ENCODE measurements at regions not wholly inside any gene's neighbourhood (a gene's known extent, or its start where the extent isn't known, plus 50 kb on each side); places are given as distances from the start of the nearest gene placed in this dataset.
A peak's percentile ranks its signal among the peaks of the same experiment; 100 is the strongest.
"Not testable (repeated sequence)": the region's sequence is repeated elsewhere in the genome, so short reads cannot be mapped to it uniquely, and the experiment has no call there.

DNA sequence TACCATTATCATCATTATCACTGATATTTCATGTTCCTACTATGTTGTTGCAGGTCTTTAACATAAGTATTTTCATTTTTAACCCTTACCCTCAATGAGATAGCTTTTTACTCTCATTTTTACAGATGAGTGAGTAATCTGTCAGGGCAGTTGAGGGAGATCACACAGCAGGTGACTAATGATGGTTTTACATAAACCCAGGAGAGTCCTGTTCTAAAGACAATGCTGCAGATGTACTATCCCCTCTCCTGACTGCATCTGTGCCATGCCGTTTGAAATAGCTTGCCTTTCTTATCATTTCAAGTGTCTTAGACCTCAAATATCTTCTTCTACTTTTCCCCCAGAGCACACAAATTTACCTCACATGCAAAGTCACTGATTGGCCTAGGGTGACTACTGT, 1552.1 kb upstream of the SEL1L start:
- no peaks in the 10 kb centered on the region for H3K27me3 ChIP-seq
- WGBS, 4 donors, result 29 to 52% (median 41%) methylated on average over 1 of the region's 1 CpG
- no peaks in the 10 kb centered on the region for H3K36me3 ChIP-seq
- ATAC-seq, result no peak
- no peaks in the 10 kb centered on the region for H3K9me3 ChIP-seq
- no peak overlapping the region for H3K27ac ChIP-seq
- no peaks in the 10 kb centered on the region for H3K4me1 ChIP-seq
- intact Hi-C loops (cut with DNase I), result no loop called here
- no peak for DNase-seq
- no peak overlapping the region for H3K4me3 ChIP-seq
- TF ChIP-seq, protein P1, sequence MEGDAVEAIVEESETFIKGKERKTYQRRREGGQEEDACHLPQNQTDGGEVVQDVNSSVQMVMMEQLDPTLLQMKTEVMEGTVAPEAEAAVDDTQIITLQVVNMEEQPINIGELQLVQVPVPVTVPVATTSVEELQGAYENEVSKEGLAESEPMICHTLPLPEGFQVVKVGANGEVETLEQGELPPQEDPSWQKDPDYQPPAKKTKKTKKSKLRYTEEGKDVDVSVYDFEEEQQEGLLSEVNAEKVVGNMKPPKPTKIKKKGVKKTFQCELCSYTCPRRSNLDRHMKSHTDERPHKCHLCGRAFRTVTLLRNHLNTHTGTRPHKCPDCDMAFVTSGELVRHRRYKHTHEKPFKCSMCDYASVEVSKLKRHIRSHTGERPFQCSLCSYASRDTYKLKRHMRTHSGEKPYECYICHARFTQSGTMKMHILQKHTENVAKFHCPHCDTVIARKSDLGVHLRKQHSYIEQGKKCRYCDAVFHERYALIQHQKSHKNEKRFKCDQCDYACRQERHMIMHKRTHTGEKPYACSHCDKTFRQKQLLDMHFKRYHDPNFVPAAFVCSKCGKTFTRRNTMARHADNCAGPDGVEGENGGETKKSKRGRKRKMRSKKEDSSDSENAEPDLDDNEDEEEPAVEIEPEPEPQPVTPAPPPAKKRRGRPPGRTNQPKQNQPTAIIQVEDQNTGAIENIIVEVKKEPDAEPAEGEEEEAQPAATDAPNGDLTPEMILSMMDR (IDR thresholded peaks at IDR 0.05), result no peak
- TF ChIP-seq POLR2A (IDR thresholded peaks at IDR 0.05), result no peak

GRCh38 chr14:83091991-83092956, 1558.6 kb upstream of the SEL1L start:
- peak overlapping the region in 7 of 12 donors; percentile 1 to 26 (median 13) for H3K4me3 ChIP-seq
- WGBS, 4 donors, result 37 to 51% (median 41%) methylated on average over 9 to 47 of the region's 47 CpGs
- peak in 2 of 5 donors; percentile 20 to 55 for DNase-seq
- H3K9me3 ChIP-seq; ATAC-seq; H3K27ac ChIP-seq; H3K27me3 ChIP-seq; intact Hi-C loops (cut with DNase I); H3K36me3 ChIP-seq; H3K4me1 ChIP-seq: not testable (repeated sequence)

- no peak for TF ChIP-seq POLR2A (IDR thresholded peaks at IDR 0.05)
- ATAC-seq, result no peak
- H3K4me3 ChIP-seq, result no peak overlapping the region
Observed at GRCh38 chr14:83096092-83096491, 1562.4 kb upstream of the SEL1L start.

GRCh38 chr14:83101846-83102245, 1568.2 kb upstream of the SEL1L start:
- ATAC-seq, result no peak
- H3K4me3 ChIP-seq, result no peak overlapping the region
- DNase-seq, result no peak
- WGBS, 4 donors, result 60 to 71% (median 65%) methylated on average over 1 of the region's 1 CpG
- peaks cover 0 to 6% (median 0%) of the 10 kb centered on the region in 12 donors for H3K9me3 ChIP-seq
- H3K27ac ChIP-seq, result no peak overlapping the region
- H3K36me3 ChIP-seq, result no peaks in the 10 kb centered on the region
- no peaks in the 10 kb centered on the region for H3K4me1 ChIP-seq
- no peak for TF ChIP-seq POLR2A (IDR thresholded peaks at IDR 0.05)
- TF ChIP-seq, protein P1 (IDR thresholded peaks at IDR 0.05), result no peak
- intact Hi-C loops (cut with DNase I), result no loop called here
- H3K27me3 ChIP-seq, result no peaks in the 10 kb centered on the region

More at GRCh38 chr14:83096092-83096491, 1562.4 kb upstream of the SEL1L start:
- H3K27ac ChIP-seq, result no peak overlapping the region
- intact Hi-C loops (cut with DNase I), result no loop called here
- H3K27me3 ChIP-seq, result no peaks in the 10 kb centered on the region
- H3K36me3 ChIP-seq, result no peaks in the 10 kb centered on the region
- no peak for DNase-seq
- H3K4me1 ChIP-seq, result no peaks in the 10 kb centered on the region
- no peaks in the 10 kb centered on the region for H3K9me3 ChIP-seq
- WGBS, 4 donors, result 63 to 79% (median 70%) methylated on average over 1 of the region's 1 CpG

- WGBS, 4 donors, result 88 to 94% (median 91%) methylated on average over 6 of the region's 6 CpGs
- H3K4me1 ChIP-seq, result no peaks in the 10 kb centered on the region
- no peak for TF ChIP-seq POLR2A (IDR thresholded peaks at IDR 0.05)
- TF ChIP-seq, protein P1 (IDR thresholded peaks at IDR 0.05), result no peak
Observed at GRCh38 chr14:83118029-83118428, 1584.4 kb upstream of the SEL1L start.

More at GRCh38 chr14:83118029-83118428, 1584.4 kb upstream of the SEL1L start:
- intact Hi-C loops (cut with DNase I), result no loop called here
- Histone ChIP-seq H3K27ac (no peak overlapping the region), H3K36me3 (no peaks in the 10 kb centered on the region), H3K9me3 (no peaks in the 10 kb centered on the region), H3K27me3 (no peaks in the 10 kb centered on the region), H3K4me3 (no peak overlapping the region)
- ATAC-seq (no peak), DNase-seq (no peak)
